Upper lobe of left lung (tissue), 4 donors: ENCODE measurements at regions not wholly inside any gene's neighbourhood (a gene's known extent, or its start where the extent isn't known, plus 50 kb on each side); places are given as distances from the start of the nearest gene placed in this dataset.

Experiments
- CTCF ChIP-seq, 6 experiments: fragments of 450-650 bp in 4 of 6; fragments of 200-600 bp in 2 of 6; sonication (generic) in 2 of 6; IDR thresholded peaks; one replicate each; pipeline ENCODE4 v1.5.1; 2016 to 2019; ENCODE audit warnings: antibody characterized with exemption in 6 of 6
- EP300 ChIP-seq, 4 donors: sonication (generic); formaldehyde crosslinking; IDR thresholded peaks; one replicate each; pipeline ENCODE4 v1.5.1; 2017; ENCODE audit warnings: antibody characterized with exemption in 4 of 4, control low read depth in 2 of 4
- POLR2A ChIP-seq, 4 donors: fragments of 450-650 bp; IDR thresholded peaks; one replicate each; pipeline ENCODE4 v1.5.1; 2016 to 2017; ENCODE audit warnings: antibody characterized with exemption in 4 of 4, mild to moderate bottlenecking in 2 of 4

- TF ChIP-seq POLR2A (IDR thresholded peaks at IDR 0.05) (no peak), CTCF (IDR thresholded peaks at IDR 0.05) (no peak), EP300 (IDR thresholded peaks at IDR 0.05) (no peak)
Observed at GRCh38 chr19:46928951-46929350, 68.2 kb downstream of the ARHGAP35 start.
